Bronchial epithelial cell (primary cell): ENCODE measurements at regions not wholly inside any gene's neighbourhood (a gene's known extent, or its start where the extent isn't known, plus 50 kb on each side); places are given as distances from the start of the nearest gene placed in this dataset.

Experiments
- DNase-seq: peaks from one replicate; pipeline ENCODE4 v3.0.0-alpha.2; 2010; ENCODE audit warnings: low read depth
- FAIRE-seq: peaks from 2 replicates; lab custom pipeline; 2011; peaks lifted over from hg19 to GRCh38; lab: Jason Lieb, UNC
- H3K27me3 ChIP-seq: 2 replicates; pipeline ENCODE4 v1.5.1; 2011; ENCODE audit warnings: low read length; ENCODE audit not compliant: control insufficient read depth, insufficient read depth
- H3K36me3 ChIP-seq: 2 replicates; pipeline ENCODE4 v1.5.1; 2011; ENCODE audit warnings: low read length; ENCODE audit not compliant: control insufficient read depth, insufficient read depth
- H3K4me3 ChIP-seq: 2 replicates; pipeline ENCODE4 v1.5.1; 2011; ENCODE audit warnings: mild to moderate bottlenecking, low read depth, low read length, control low read depth
- CTCF ChIP-seq: IDR thresholded peaks from 2 replicates; pipeline ENCODE4 v1.5.1; 2011; ENCODE audit warnings: mild to moderate bottlenecking, moderate library complexity, low read length, control low read depth, inconsistent platforms; ENCODE audit not compliant: insufficient read depth, severe bottlenecking

GRCh38 chr2:181352158-181352557 is 105.0 kb upstream of the ITGA4 start:
- no peak for FAIRE-seq
- Histone ChIP-seq H3K36me3 (no peaks in the 10 kb centered on the region), H3K4me3 (no peak overlapping the region), H3K27me3 (peaks cover 3% of the 10 kb centered on the region)
- no peak for DNase-seq
- TF ChIP-seq CTCF: no peak

- Histone ChIP-seq H3K4me3 (no peak overlapping the region), H3K27me3 (peaks cover 3% of the 10 kb centered on the region), H3K36me3 (no peaks in the 10 kb centered on the region)
- FAIRE-seq: no peak
- TF ChIP-seq CTCF: no peak
- DNase-seq: peak; percentile 88
Observed at GRCh38 chr2:181354626-181355025, 102.6 kb upstream of the ITGA4 start.

GRCh38 chr2:181356526-181357130 is 100.6 kb upstream of the ITGA4 start:
- H3K4me3 ChIP-seq: no peak overlapping the region
- no peak for FAIRE-seq

GRCh38 chr2:181357979-181358378 is 99.2 kb upstream of the ITGA4 start:
- no peak for DNase-seq
- no peak overlapping the region for H3K4me3 ChIP-seq
- H3K27me3 ChIP-seq: peaks cover 3% of the 10 kb centered on the region
- no peaks in the 10 kb centered on the region for H3K36me3 ChIP-seq
- no peak for TF ChIP-seq CTCF
- no peak for FAIRE-seq

More at GRCh38 chr2:181356526-181357130, 100.6 kb upstream of the ITGA4 start:
- TF ChIP-seq CTCF: no peak
- no peaks in the 10 kb centered on the region for H3K36me3 ChIP-seq
- no peak for DNase-seq
- peaks cover 3% of the 10 kb centered on the region for H3K27me3 ChIP-seq

GRCh38 chr2:181362561-181362960 is 94.6 kb upstream of the ITGA4 start:
- TF ChIP-seq CTCF: no peak
- Histone ChIP-seq H3K4me3 (no peak overlapping the region), H3K27me3 (no peaks in the 10 kb centered on the region), H3K36me3 (no peaks in the 10 kb centered on the region)
- no peak for FAIRE-seq
- no peak for DNase-seq

GRCh38 chr2:181363164-181363563 is 94.0 kb upstream of the ITGA4 start:
- Histone ChIP-seq H3K4me3 (no peak overlapping the region), H3K27me3 (no peaks in the 10 kb centered on the region), H3K36me3 (no peaks in the 10 kb centered on the region)
- DNase-seq (no peak), FAIRE-seq (no peak)
- TF ChIP-seq CTCF: no peak
